DMS153 treated with DMSO at 0.1 percent for 48 hours (cell line): ENCODE measurements at regions not wholly inside any gene's neighbourhood (a gene's known extent, or its start where the extent isn't known, plus 50 kb on each side); places are given as distances from the start of the nearest gene placed in this dataset.

Source experiments
- DNase-seq: peaks from one replicate; lab custom pipeline; 2025; ENCODE audit not compliant: unreplicated experiment; lab: John Stamatoyannopoulos, UW

DNA sequence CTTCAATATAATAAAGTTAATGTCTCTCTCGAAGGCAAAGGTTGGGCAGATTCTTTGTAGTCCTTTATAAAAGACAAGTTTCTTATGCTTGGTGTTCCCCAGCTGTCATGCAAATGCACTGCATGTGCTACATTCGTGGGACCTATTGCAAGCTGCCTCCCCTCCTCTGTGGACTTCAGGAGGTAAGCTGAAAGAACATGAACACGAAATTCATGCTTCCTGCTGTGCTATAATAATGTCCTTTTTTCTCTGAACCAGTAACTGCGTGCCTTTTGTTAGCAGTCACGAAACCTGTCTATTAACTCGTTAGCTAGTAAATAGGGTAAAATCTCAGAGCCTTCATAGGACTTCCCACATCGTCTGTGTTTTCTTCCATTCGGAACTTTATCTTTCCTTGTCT lies 363.5 kb downstream of the CDH9 start:
- peak; percentile 40 for DNase-seq

DNA sequence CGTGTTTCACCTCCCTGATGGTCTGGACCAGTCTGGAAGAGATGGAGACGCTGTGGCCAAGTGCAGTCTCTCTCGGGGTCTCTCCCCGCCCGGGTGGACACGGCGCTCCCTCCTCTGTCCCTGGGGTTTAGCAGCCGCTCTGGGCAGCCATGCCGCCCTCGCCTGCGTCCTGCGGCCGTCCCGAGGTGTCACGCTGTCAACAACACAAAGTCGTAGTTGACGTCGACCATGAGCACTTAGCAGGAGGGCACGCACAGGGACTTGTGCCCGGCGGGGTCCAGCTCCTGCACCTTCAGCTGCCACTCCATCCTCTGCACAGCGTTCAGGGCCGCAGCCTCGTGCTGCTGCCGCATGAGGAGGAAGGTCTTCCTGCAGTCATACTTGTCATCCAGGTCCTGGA lies 368.9 kb downstream of the CDH9 start:
- DNase-seq, result no peak

DNA sequence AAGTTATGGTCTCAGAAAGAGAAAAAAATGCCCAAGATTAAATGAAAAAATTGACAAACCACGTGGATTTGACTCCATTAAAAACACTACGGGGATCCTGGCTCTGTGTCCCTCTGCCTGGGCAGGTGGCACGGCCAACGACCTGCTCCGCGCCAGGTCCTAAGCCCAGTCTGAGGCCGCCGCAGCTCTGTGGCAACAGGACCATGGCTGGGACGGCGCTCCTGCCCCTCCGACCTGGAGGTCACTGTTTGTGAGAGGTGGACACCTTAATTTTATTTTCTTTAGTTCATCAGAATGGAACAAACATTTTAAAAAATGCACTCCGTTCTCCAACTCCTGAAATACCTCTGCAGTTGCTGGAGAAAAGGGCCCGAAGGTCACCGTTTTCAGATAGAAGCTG lies 369.4 kb downstream of the CDH9 start:
- no peak for DNase-seq

DNA sequence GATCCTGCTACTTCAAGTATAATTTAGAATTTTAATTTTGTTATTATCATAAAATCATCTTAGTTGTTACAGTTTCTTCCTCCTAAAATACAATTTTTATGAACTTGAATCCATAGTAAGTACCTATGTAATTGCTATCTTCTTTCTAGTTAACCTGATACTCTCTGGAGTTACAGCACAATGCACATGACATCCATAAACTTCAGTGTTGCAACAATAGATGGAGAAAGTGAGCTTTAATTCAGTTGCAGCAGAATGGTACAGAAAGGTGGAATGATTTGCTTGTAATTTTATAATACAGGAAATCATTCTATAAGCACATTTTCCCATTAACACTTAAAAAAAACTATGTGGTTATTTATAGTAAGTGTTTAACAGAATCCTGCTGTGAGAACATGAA lies 372.0 kb downstream of the CDH9 start:
- DNase-seq, result peak; percentile 43

DNA sequence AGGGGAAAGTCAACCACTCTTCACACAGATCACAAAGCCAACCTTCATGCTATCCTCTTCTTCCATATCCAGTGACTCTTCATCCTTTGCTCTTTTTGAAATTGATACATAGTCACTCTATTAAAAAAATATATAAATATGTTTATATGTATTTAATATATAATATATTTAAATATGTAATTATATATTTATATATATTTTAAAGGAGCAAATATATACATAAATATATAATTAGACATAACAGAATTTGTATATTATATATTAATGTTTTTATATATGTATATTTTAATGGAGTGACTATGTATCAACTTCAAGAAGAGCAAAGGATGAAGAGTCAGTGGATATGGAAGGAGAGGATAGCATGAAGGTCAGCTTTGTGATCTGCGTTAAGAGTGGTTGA lies 374.9 kb downstream of the CDH9 start:
- DNase-seq, result no peak

DNA sequence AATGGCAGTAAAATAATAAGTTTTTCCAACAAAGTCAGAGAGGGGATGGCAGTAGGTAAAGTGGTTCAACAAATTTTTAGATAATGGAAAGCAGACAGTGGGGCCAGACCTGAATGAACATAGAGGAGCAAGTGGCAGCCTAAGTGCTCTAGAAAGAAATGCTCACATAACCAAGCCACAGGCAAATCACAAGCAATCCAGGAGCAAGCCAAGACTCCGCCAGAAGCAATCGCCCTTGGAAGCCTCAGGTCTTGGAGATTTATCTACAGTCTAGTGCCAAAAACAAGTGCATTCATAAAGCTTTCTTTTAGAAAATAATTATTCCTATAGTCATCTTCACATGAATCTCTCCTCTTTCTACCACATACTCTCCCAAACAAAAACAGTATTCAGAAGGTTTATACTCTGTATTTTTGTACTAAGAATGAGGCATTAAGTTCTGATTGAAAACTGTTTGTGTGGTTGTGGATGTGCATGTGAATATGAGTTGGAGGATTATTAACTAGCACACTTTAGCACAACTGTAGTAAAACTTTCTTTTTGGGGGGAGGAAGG lies 375.5 kb downstream of the CDH9 start:
- DNase-seq, result no peak

DNA sequence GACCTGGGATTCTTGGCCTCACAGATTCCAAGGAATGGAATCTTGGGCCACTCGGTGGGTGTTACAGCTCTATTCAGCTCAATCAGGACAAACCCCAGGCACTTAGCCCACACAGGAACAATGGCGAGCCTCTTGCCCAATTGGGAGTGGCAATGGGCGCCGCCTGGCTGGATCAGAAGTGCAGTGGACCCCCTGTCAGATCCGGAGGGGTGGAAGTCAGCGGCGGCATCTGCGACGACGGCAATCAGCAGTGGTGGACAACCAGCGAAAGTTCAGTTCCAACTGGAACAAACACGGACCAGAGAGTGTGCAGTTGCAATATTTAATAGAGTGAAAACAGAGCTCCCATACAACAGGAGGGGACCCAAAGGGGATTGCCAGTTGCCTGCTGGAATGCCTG lies 378.3 kb downstream of the CDH9 start:
- DNase-seq, result no peak

DNA sequence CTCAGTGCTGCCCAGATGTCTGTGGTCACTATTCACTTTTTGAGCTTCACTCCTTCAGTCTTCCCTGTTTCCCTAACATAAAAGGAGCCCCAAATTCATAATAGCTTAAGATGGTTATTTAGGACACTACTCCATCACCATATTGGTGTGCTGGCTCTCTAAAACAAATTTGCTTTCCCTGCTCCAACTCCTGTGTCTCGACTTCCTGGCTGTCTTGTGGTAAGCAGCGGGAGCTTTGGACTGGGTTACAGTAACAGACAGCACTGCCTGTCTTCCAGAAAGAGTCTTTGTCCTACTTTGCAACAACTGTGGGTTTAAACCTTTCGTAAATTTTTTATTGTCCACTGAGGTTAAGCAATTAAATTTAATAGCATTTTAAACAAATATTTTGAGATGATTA lies 389.4 kb downstream of the CDH9 start:
- DNase-seq, result no peak

DNA sequence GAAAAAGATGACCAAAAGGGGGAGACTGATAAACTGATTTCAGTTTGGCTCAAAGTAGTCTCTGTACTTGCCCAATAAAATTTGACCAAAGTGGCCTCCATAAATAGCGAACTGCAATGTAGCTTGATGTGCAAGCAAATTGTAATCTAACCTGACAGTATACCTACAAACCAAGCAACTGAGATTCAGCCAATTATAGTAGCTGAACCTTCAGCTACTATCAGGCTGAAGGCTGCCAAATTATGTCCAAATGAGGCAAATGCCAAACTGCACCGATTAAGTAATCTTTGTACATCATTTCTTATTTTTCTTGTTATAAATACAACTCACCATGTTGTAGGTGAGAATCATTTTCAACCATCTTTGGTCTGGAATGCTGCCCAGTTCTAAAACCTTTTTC lies 390.6 kb downstream of the CDH9 start:
- DNase-seq, result no peak

DNA sequence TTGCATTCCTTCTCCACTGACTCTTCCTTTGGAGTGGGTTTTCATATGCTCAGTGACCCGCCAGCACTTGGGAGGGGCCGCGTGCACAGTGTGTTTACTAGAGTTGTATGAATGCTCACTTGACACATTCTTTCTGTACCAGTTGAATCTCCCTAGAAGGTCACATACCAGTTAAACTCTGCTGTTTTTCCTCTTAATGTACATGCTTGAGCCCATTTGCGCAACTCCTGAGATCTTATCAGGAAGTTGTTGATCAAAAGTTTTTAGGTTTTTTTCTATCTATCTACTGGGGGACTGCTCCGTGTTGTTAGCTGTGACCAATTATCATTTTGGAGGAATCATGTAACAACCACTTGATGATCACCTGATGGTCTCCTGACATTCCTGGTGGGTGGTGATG lies 392.7 kb downstream of the CDH9 start:
- no peak for DNase-seq

DNA sequence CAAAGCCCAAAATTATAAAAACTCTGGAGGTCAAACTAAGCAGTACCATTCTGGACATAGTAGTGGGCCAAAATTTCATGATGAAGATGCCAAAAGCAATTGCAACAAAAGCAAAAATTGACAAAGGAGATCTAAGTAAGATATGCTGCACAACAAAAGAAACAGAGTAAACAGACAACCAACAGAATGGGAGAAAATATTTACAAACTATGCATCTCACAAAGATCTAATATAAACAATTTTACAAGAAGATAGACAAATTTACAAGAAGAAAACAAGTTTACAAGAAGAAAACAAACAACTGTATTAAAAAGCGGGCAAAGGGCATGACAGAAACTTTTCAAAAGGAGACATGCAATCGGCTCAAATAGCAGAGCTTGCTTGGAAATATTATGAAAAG lies 396.9 kb downstream of the CDH9 start:
- DNase-seq, result no peak

DNA sequence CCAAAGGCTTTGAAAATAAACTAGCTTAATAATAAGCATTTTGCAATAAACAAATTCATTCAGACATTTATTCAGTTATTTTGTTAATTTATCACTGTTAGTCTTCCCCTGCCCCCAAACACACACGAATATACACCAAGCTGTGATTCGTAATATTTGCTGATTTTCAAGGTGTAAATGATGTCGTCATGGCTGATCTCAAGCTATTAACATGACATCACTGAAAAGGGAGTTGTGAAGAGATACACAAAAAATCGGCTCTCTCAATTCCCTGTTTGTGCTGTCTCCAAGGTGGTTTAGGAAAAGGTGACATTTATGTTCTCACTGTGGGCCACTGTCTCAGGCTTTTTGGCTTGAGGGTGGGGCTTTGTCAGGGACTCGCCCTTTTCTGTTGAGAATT lies 413.3 kb downstream of the CDH9 start:
- no peak for DNase-seq

DNA sequence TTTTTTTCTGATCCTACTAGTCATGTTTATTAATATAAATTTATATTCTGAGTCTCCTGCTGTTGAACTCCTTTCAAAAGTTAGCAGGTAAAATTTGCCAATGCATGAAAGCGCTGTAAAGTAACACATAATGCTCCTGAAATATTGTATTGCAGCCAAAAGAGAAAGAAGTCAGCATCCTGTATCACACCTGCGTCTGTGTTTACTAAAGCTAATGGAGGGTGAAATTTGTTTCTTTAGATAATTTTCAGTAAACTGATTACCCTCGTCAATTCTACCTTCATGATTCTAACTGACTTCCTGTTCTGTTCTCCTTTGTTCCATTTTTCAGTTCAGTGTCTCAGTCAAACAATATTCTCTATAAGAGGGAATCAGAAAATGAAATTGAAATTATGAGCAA lies 415.4 kb downstream of the CDH9 start:
- peak; percentile 98 for DNase-seq

DNA sequence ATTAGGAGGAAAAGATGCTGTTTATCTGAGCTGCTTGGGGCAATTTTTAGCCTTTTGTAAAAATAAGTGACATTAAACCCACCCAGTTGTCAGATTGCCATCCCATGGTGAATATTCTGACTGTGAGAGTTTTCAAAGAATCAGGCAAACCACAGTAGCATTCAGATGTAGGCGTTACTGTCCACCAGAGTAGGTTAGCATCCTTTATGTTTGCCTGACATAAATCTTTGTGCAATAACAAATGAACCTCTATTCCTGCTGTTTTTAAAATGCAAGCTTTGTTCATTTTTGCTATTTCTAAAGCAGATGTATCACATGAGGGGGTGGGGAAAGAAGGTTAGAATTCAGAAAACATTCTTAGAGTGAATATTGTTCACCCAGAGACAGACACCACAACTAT lies 427.8 kb downstream of the CDH9 start:
- DNase-seq, result no peak

DNA sequence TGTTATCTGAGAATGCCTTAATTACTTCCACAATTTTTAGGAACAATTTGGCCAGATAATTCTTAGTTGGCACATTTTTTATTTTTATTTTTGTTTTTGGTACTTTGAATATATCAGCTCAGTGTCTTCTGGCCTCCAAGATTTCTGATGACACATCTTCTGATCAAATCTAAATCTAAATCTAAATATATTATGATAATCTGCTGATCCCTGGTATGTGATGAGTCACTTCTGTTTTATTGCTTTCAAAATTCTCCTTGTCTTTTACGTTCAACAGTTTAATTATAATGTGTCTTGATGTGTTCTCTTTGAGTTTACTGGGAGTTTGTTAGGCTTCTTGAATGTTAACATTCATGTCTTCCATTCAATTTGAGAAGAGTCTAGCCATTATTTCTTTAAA lies 436.8 kb downstream of the CDH9 start:
- DNase-seq, result no peak

DNA sequence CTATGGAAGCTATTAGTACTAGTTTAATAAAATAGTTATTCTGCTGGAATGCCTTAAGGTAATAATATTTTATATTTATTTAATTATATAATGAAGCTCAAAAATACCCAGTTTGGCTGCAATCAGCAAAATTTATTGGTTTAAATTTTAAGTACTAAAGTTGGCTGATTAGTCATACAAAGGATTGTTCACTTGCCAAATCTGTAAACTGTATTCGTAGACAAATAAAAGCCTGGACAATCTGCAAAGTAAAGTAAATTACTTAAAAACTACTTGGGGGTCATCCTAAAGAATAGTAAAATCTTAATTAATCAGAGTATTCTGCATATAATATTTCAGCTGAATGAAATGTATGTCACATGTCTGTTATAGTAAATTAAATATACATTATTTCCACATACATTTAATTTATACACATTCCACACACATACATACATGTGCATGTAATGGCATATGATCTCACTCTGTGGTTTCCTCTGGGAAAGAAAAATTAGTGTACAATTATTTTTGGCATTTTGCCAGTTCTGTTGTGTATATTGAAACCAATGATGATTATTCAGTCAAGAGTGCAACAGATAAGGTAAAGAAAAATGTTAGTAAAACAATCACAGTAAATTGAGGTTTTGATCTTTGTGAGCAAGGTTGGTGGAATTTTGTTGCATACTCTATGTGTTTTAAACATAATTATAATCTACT lies 455.9 kb downstream of the CDH9 start:
- no peak for DNase-seq

DNA sequence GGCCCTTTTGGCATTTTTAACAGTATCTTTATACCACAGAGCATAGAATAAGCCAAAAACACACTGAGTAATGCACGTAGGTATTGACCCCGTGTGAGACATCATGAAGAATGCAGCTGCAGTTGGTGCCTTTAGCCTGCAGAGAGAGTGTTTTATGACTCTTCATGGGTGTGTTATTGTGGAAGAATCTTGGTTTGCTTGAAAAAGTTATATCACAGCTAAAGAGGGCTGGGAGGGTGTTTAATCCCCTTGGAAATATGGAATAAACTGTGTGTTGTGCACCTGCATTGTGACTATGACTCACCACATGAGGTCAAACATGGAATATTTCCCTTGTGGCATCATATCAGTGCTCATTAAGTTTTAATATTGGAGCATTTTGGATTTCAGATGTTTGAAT lies 458.7 kb downstream of the CDH9 start:
- DNase-seq, result no peak

DNA sequence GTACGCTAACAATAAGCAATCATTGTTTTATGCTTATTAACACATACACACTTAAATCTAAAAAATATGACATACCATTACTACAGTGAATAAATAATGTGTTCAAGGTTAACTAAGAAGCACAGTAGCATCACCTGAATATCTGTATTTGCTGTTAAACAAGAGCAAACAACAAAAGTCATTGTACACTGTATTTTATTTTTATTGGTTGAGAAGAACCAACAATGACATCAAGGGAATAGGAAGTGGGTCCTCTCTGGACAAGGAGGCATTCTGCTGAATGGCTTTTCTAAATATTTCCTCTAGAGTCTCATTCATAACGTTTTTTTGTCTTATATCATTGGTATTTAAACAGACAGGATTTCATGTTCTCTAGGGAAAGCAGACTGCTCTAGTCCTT lies 460.4 kb downstream of the CDH9 start:
- DNase-seq, result peak; percentile 30

DNA sequence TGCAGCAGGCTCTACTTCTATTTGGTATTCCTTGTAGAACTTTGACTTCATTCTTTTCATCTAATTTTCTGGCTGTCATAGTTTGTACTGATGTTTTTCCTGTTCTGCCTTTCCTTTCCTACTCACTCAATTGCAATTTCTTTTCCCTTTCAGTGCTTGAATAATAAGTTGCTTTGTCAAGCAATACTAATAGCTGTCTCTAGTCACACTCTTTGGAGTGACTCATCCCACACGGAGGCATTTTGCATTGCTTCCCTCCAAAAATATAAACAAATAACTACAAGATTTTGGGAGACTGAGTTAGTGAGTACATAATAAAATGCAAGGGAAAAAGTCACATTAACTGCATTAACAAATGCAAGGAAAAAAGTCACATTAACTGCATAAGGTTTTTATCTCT lies 465.9 kb downstream of the CDH9 start:
- DNase-seq, result no peak

DNA sequence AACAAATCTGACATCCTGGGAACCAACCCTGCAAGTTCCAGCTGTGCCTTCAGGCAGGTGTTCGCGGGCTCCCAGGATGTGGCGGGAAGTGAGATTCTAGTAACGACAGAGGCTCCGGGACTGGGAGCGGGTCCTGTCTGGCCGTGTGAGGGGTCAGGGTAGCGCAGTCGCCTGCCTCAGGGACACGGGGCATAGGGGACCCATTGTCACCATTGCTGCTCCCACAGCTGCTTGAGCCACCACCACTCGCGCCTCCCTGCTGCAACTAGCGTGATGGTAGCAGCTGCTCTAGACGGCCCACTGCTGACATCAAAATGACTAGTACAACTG lies 468.5 kb downstream of the CDH9 start:
- DNase-seq, result no peak

DNA sequence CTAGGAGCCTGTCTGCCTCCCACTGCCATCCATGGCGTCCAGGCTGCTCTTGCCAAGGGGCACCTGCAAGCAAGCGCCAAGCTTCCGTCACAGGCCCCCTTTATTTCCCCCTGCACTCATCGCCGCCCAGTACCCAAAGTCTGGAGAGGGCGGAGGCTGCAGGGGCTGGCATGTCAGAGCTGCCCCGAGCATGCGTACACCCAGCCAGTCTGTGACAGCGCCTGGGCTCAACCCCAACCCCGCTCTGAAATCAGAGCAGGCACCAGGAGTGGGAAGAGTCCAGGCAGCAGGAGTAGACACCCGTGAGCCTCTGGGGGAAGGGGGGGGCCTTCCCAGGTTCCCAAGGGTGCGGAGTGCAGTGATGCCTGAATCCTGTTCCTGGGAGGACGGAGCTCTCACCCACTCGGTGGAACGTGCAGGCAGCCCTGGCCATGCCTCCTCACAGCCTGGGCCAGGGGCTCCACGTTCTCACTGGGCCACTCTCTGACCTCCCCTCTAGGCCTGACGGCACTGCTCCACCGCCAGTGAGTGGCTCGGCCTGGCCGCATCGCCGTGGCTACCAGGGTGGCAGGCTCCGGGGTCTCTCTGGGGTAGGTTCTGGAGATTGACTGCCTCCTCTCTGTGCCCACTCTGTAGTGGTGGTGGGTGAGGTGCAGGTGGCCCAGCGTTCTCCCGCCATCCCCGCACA lies 469.0 kb downstream of the CDH9 start:
- no peak for DNase-seq

DNA sequence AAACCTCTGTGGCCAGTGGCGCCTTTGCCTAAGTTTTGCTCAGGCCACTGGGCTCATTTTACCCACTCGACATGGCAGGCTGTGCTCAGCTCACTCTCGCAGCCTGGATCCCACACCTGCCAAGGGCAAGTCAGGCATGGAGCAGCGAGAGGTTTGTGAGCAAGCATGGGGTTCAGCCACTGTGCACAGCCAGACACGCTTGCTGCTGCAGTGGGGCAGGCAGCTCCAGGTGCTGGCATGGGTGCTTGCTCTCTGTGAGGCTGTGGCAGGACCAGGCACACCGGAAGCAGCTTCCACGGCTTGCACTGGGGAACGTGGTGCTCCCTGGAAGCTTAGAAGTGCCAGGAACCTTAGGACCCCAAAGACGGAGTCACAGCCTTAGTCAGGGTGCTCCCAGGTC lies 470.1 kb downstream of the CDH9 start:
- DNase-seq, result no peak

DNA sequence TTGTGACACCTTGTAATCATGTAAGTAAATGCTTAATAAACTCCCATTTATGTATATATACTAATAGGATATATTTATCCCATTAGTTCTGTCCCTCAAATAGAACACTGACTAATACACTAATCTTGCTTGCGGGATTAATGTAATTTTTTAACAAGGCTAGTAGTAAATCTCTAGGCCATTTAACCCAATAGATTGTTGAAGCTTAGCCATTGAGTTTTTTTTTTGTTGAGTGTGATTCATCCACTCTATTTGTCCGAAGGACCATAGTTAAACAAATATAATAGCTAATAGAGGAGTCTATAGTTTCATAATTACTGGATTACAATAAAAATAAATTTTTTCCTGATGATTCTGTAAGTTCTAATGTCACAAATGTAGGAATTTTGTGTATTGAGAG lies 474.4 kb downstream of the CDH9 start:
- no peak for DNase-seq
